ENCODE measurements at regions not wholly inside any gene's neighbourhood (a gene's known extent, or its start where the extent isn't known, plus 50 kb on each side); places are given as distances from the start of the nearest gene placed in this dataset.

GRCh38 chr16:72437891-72438290, 265.9 kb upstream of the PMFBP1 start (continued):
- TF ChIP-seq ZBTB33 (IDR thresholded peaks at IDR 0.05; ENCODE audit: extremely low read depth, insufficient replicate concordance, low read length) (no peak), YY1 (IDR thresholded peaks at IDR 0.05; ENCODE audit: extremely low read depth, insufficient replicate concordance, low read depth, low read length) (no peak), MAX (IDR thresholded peaks at IDR 0.05) (no peak), JUND (IDR thresholded peaks at IDR 0.05) (no peak), ELF1 (IDR thresholded peaks at IDR 0.05; ENCODE audit: borderline replicate concordance, low read depth) (no peak), SP1 (IDR thresholded peaks at IDR 0.05; ENCODE audit: low read depth) (no peak), FOSL1 (IDR thresholded peaks at IDR 0.05; ENCODE audit: low read depth) (no peak), SIN3A (IDR thresholded peaks at IDR 0.05; ENCODE audit: low read depth) (no peak), ZNF274 (IDR thresholded peaks at IDR 0.05; ENCODE audit: low read depth, low read length) (no peak)

GRCh38 chr16:72434159-72434558, 262.2 kb upstream of the PMFBP1 start:
- Histone ChIP-seq H2AFZ (ENCODE audit: low read depth, low read length, poor library complexity, severe bottlenecking) (no peak overlapping the region), H4K20me1 (ENCODE audit: insufficient read depth) (no peaks in the 10 kb centered on the region), H3K27me3 (ENCODE audit: insufficient read depth, low read length) (no peaks in the 10 kb centered on the region), H3K4me3 (replicated peaks in 1 of 2; ENCODE audit: low read depth in 1 of 2, low read length in 2 of 2) (no peak overlapping the region), H3K4me1 (ENCODE audit: control insufficient read depth in 1 of 2, insufficient read depth in 2 of 2, low read length in 2 of 2) (no peaks in the 10 kb centered on the region), H3K79me2 (ENCODE audit: insufficient read depth, low read length) (no peaks in the 10 kb centered on the region), H3K27ac (ENCODE audit: low read depth, low read length) (no peak overlapping the region), H3K4me2 (ENCODE audit: low read length) (no peak overlapping the region), H3K9me3 (ENCODE audit: control insufficient read depth in 1 of 2, insufficient read depth in 1 of 2, low read depth in 1 of 2, low read length in 2 of 2) (peaks cover 6 to 16% of the 10 kb centered on the region in 2 experiments; a peak in 3 of 4 replicates), H3K36me3 (ENCODE audit: control insufficient read depth in 1 of 2, insufficient read depth in 2 of 2, low read length in 2 of 2) (no peaks in the 10 kb centered on the region), H3K9ac (ENCODE audit: low read length) (no peak overlapping the region), H3K9me2 (ENCODE audit: insufficient read depth) (no peaks in the 10 kb centered on the region)
- DNase-seq (ENCODE audit: low read depth, low spot score), result peak; percentile 43
- intact Hi-C loops (cut with micrococcal nuclease), result no loop called here
- no peak for ATAC-seq
- ChIA-PET POLR2A (no interaction called here), RAD21 (ENCODE audit: low non-redundant PET in 1 of 2, low total read pairs in 2 of 2, uncharacterized antibody in 2 of 2, unreplicated experiment in 2 of 2) (no interaction called here), CTCF (no interaction called here)
- TF ChIP-seq YY1 (IDR thresholded peaks at IDR 0.05; ENCODE audit: extremely low read depth, insufficient replicate concordance, low read depth, low read length), result no peak
- TF ChIP-seq CBX3 (IDR thresholded peaks at IDR 0.05; ENCODE audit: low read depth), result peak; percentile 85
- TF ChIP-seq EZH2 (IDR thresholded peaks at IDR 0.05), result no peak
- BruUV-seq (replicated peaks), result no TSS peak

Data from HCT116 (cell line).